ENCODE measurements at regions not wholly inside any gene's neighbourhood (a gene's known extent, or its start where the extent isn't known, plus 50 kb on each side); places are given as distances from the start of the nearest gene placed in this dataset.

- Histone ChIP-seq H4K8ac (ENCODE audit: extremely low read depth, insufficient read depth, low read length) (no peak overlapping the region), H2BK20ac (ENCODE audit: low read length) (no peak overlapping the region), H3K9ac (replicated peaks in 1 of 4; ENCODE audit: extremely low read depth in 1 of 4, low read depth in 3 of 4, low read length in 3 of 4) (no peak overlapping the region), H3K18ac (ENCODE audit: extremely low read depth, low read length) (no peak overlapping the region), H3K4ac (replicated peaks; ENCODE audit: insufficient read length, low read depth, low read length) (no peak overlapping the region), H3K9me3 (ENCODE audit: insufficient read depth in 2 of 2, low read depth in 1 of 2, low read length in 1 of 2) (no peaks in the 10 kb centered on the region), H3K4me2 (ENCODE audit: insufficient read depth in 1 of 2, low read depth in 2 of 2, low read length in 2 of 2) (no peak overlapping the region), H4K91ac (replicated peaks; ENCODE audit: insufficient read length, low read length) (no peak overlapping the region), H3K27me3 (replicated peaks in 1 of 4; ENCODE audit: control insufficient read depth in 3 of 4, extremely low read depth in 1 of 4, insufficient read depth in 3 of 4, low read length in 3 of 4) (no peaks in the 10 kb centered on the region), H3K27ac (ENCODE audit: low read depth, low read length) (no peak overlapping the region), H4K5ac (ENCODE audit: insufficient read length, low read depth, low read length) (no peak overlapping the region), H2BK15ac (ENCODE audit: low read length) (no peak overlapping the region), H3K79me1 (ENCODE audit: low read depth, low read length) (no peaks in the 10 kb centered on the region), H4K20me1 (replicated peaks in 1 of 2; ENCODE audit: control insufficient read depth in 1 of 2, insufficient read depth in 2 of 2, low read length in 2 of 2) (no peaks in the 10 kb centered on the region), H3K79me2 (ENCODE audit: control insufficient read depth in 1 of 2, insufficient read depth in 2 of 2, low read length in 2 of 2) (no peaks in the 10 kb centered on the region), H2BK120ac (replicated peaks; ENCODE audit: low read depth, low read length) (no peak overlapping the region), H3K4me1 (replicated peaks in 1 of 4; ENCODE audit: control insufficient read depth in 3 of 4, insufficient read depth in 4 of 4, low read length in 3 of 4) (no peaks in the 10 kb centered on the region), H3K4me3 (ENCODE audit: extremely low read depth in 1 of 4, insufficient read depth in 2 of 4, low read depth in 3 of 4, low read length in 4 of 4) (no peak overlapping the region), H3K23ac (ENCODE audit: insufficient read length) (no peak overlapping the region), H3K56ac (replicated peaks; ENCODE audit: insufficient read length, low read depth, low read length) (no peak overlapping the region), H3K23me2 (ENCODE audit: low read depth, low read length) (no peaks in the 10 kb centered on the region), H2AFZ (ENCODE audit: low read length) (no peak overlapping the region), H2BK5ac (ENCODE audit: low read depth, low read length) (no peak overlapping the region), H3K36me3 (ENCODE audit: control insufficient read depth in 2 of 4, insufficient read depth in 4 of 4, low read length in 3 of 4) (no peaks in the 10 kb centered on the region), H3K14ac (ENCODE audit: insufficient read length) (no peak overlapping the region), H2BK12ac (ENCODE audit: low read depth, low read length) (no peak overlapping the region), H2AK5ac (ENCODE audit: low read depth, low read length) (no peak overlapping the region)
- 87% methylated on average over 4 of the region's 4 CpGs; no CpG with 5 or more reads in 1 of the 2 experiments for WGBS, 2 experiments (ENCODE audit: extremely low coverage in 1 of 2, insufficient coverage in 1 of 2, insufficient read length in 1 of 2, insufficient replicate concordance in 2 of 2, low coverage in 1 of 2, low lambda C conversion rate in 2 of 2, missing lambda C conversion rate in 1 of 2)
- no peak for DNase-seq (ENCODE audit: low read depth in 1 of 2, low spot score in 2 of 2)
- no peak for FAIRE-seq
- no peak for TF ChIP-seq POLR2AphosphoS5 (IDR thresholded peaks at IDR 0.05; ENCODE audit: low read depth, low read length)
- no peak for TF ChIP-seq TAF7 (optimal IDR thresholded peaks at IDR 0.05; ENCODE audit: borderline replicate concordance, low read depth, low read length)
- no peak for TF ChIP-seq RXRA (IDR thresholded peaks at IDR 0.05; ENCODE audit: insufficient read depth, low read depth, low read length)
- TF ChIP-seq CEBPB (IDR thresholded peaks at IDR 0.05; ENCODE audit: low read depth, low read length): peak; percentile 28; the same call in 1 of the 2 replicates
- TF ChIP-seq ZNF274 (IDR thresholded peaks at IDR 0.05; ENCODE audit: borderline replicate concordance, extremely low read depth, low read length): no peak
- POLR2A ChIA-PET (ENCODE audit: partially characterized antibody): no interaction called here
- CTCF ChIA-PET (ENCODE audit: partially characterized antibody): interaction anchor here (1.1 to 1.5 kb wide), 3 partner anchors 32 to 681 kb away, joined by 3 to 5 read pairs (median 4); no protein-coding TSS in a partner anchor
Observed at GRCh38 chr2:175399326-175399725, 217.8 kb upstream of the ATP5MC3 start.

Data from H1 (cell line).